ENCODE measurements at regions not wholly inside any gene's neighbourhood (a gene's known extent, or its start where the extent isn't known, plus 50 kb on each side); places are given as distances from the start of the nearest gene placed in this dataset.

- no peak for DNase-seq (ENCODE audit: low read depth in 1 of 2, low spot score in 1 of 2)
- no peak overlapping the region for H3K27ac ChIP-seq (replicated peaks)
- H3K27me3 ChIP-seq (ENCODE audit: insufficient read depth, poor library complexity, severe bottlenecking), result peaks cover 7% of the 10 kb centered on the region
- no peak for TF ChIP-seq REST (IDR thresholded peaks at IDR 0.05; ENCODE audit: insufficient replicate concordance, low read depth)
- no peak for TF ChIP-seq CTCF (IDR thresholded peaks at IDR 0.05; ENCODE audit: insufficient read depth, low read length)
- no peak for TF ChIP-seq SPI1 (IDR thresholded peaks at IDR 0.05; ENCODE audit: borderline replicate concordance, low read depth)
- no peak overlapping the region for H3K4me3 ChIP-seq (replicated peaks; ENCODE audit: insufficient read depth, low read length)
These were observed 70.5 kb downstream of the NHLRC3 start for GRCh38 chr13:39108783-39109182.

- Histone ChIP-seq H3K27me3 (ENCODE audit: insufficient read depth, poor library complexity, severe bottlenecking) (peaks cover 7% of the 10 kb centered on the region), H3K27ac (replicated peaks) (no peak overlapping the region), H3K4me3 (replicated peaks; ENCODE audit: insufficient read depth, low read length) (no peak overlapping the region)
- TF ChIP-seq POLR2AphosphoS5 (IDR thresholded peaks at IDR 0.05; ENCODE audit: low read depth) (no peak), GABPA (IDR thresholded peaks at IDR 0.05; ENCODE audit: low read depth) (no peak), CTCF (IDR thresholded peaks at IDR 0.05; ENCODE audit: insufficient read depth, low read length) (no peak), SPI1 (IDR thresholded peaks at IDR 0.05; ENCODE audit: borderline replicate concordance, low read depth) (no peak), REST (IDR thresholded peaks at IDR 0.05; ENCODE audit: insufficient replicate concordance, low read depth) (no peak)
- DNase-seq (ENCODE audit: low read depth in 1 of 2, low spot score in 1 of 2), result no peak
These were observed 72.4 kb downstream of the NHLRC3 start for GRCh38 chr13:39110518-39111097.

- H3K4me3 ChIP-seq (replicated peaks; ENCODE audit: insufficient read depth, low read length), result no peak overlapping the region
- H3K27me3 ChIP-seq (ENCODE audit: insufficient read depth, poor library complexity, severe bottlenecking), result peaks cover 7% of the 10 kb centered on the region
- H3K27ac ChIP-seq (replicated peaks), result no peak overlapping the region
- no peak for TF ChIP-seq SPI1 (IDR thresholded peaks at IDR 0.05; ENCODE audit: borderline replicate concordance, low read depth)
- TF ChIP-seq CTCF (IDR thresholded peaks at IDR 0.05; ENCODE audit: insufficient read depth, low read length), result no peak
- no peak for TF ChIP-seq REST (IDR thresholded peaks at IDR 0.05; ENCODE audit: insufficient replicate concordance, low read depth)
- no peak for TF ChIP-seq POLR2AphosphoS5 (IDR thresholded peaks at IDR 0.05; ENCODE audit: low read depth)
- no peak for TF ChIP-seq GABPA (IDR thresholded peaks at IDR 0.05; ENCODE audit: low read depth)
- no peak for DNase-seq (ENCODE audit: low read depth in 1 of 2, low spot score in 1 of 2)
These were observed 72.9 kb downstream of the NHLRC3 start for GRCh38 chr13:39111145-39111544.
